Duodenal mucosa (tissue), 2 donors: ENCODE measurements at regions not wholly inside any gene's neighbourhood (a gene's known extent, or its start where the extent isn't known, plus 50 kb on each side); places are given as distances from the start of the nearest gene placed in this dataset.

Experiments
- H3K27ac ChIP-seq: one replicate; pipeline ENCODE4 v1.7.0; 2013; ENCODE audit warnings: low read depth, low read length
- H3K27me3 ChIP-seq, 2 donors: one replicate each; pipeline ENCODE4 v1.7.0; 2013; ENCODE audit warnings: low read length in 2 of 2, control low read depth in 1 of 2; ENCODE audit not compliant: insufficient read depth in 2 of 2, control insufficient read depth in 1 of 2
- H3K36me3 ChIP-seq, 2 donors: one replicate each; pipeline ENCODE4 v1.7.0; 2013; ENCODE audit warnings: low read length in 2 of 2, control low read depth in 1 of 2; ENCODE audit not compliant: insufficient read depth in 2 of 2, control insufficient read depth in 1 of 2
- H3K4me1 ChIP-seq, 2 donors: one replicate each; pipeline ENCODE4 v1.7.0; 2013; ENCODE audit warnings: low read length in 2 of 2, control low read depth in 1 of 2; ENCODE audit not compliant: insufficient read depth in 2 of 2, control insufficient read depth in 1 of 2
- H3K4me3 ChIP-seq, 2 donors: one replicate each; pipeline ENCODE4 v1.7.0; 2013; ENCODE audit warnings: low read length in 2 of 2, low read depth in 1 of 2
- H3K9ac ChIP-seq, 2 donors: one replicate each; pipeline ENCODE4 v1.7.0; 2013; ENCODE audit warnings: low read length in 2 of 2, low read depth in 1 of 2
- H3K9me3 ChIP-seq, 2 donors: one replicate each; pipeline ENCODE4 v1.7.0; 2013; ENCODE audit warnings: low read length in 2 of 2, control low read depth in 1 of 2; ENCODE audit not compliant: control insufficient read depth in 1 of 2

DNA sequence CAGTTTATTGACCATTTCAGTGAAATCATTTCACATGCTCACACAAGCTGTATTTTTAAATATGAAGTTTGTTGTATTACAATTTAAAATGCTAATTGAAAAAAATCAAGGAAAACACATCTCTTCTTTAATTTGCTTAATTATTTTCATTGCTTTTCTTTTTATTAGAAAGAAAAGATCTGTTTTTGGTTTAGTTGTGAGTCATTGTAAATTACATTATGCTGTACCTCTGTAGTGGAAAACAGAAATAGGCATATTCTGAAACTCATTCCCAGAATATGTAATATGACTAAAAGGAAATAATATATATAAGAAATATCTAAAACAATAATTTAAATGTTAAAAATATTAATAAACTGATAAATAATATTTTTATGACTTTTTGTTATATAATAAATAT is 161.9 kb downstream of the HGF start:
- Histone ChIP-seq H3K9me3 (no peaks in the 10 kb centered on the region), H3K9ac (no peak overlapping the region), H3K4me1 (no peaks in the 10 kb centered on the region), H3K4me3 (no peak overlapping the region), H3K27me3 (no peaks in the 10 kb centered on the region), H3K36me3 (no peaks in the 10 kb centered on the region), H3K27ac (no peak overlapping the region)

DNA sequence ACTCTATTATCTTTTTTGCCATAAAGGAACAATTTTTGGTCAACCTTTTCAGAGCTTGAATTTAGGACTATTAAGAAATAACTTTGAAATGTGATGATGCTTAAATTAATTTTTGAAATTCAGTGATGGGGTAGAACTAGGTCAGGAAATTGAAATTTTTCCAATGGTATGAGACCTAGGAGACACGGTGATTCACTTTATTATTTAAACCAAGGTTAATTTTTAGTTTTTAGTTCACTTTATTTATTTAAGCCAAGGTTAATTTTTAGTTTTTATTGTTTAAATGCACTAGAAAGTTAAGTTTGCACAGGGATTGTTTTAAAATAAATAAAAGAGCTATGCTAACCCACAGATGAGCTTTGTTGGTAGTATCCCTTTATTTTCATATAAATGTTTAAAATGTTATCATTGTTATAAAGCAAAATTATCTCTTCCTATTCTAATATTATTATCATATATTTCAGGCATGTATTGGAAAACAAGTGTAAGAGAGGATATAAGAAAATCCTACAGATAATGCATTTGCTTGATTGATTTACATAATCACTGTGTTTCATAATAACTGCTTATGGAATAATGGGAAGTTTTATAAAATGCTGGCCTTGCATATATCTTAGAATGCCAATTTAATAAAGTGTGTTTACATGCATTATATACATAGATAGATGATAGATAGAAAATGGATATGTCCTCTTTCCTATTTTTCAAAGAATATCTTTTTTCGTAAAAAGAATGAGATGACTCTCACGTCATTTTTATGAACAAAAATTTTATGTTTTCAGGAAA is 163.6 kb downstream of the HGF start:
- Histone ChIP-seq H3K36me3 (no peaks in the 10 kb centered on the region), H3K27me3 (no peaks in the 10 kb centered on the region), H3K9ac (no peak overlapping the region), H3K9me3 (no peaks in the 10 kb centered on the region), H3K27ac (no peak overlapping the region), H3K4me1 (no peaks in the 10 kb centered on the region), H3K4me3 (no peak overlapping the region)

DNA sequence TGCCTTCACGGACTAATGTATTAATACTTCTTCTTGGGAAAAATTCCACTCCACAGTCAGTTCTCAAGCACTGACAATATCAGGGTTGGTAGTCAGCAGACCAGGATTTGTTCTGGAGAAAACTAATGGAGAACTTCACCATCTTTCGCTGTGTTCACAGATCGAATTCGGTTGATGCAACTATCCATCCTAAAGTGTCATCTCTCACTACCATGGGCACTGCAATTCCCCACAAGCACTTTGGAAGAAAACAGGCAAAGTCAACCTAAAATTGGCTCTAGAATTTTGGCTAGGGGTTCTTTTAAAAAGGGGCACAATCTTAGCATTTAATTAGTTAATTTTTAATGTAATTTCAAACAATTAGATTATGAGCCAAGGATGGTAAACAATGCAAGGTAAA is 164.4 kb downstream of the HGF start:
- no peaks in the 10 kb centered on the region for H3K36me3 ChIP-seq
- H3K9ac ChIP-seq = no peak overlapping the region
- H3K27me3 ChIP-seq = no peaks in the 10 kb centered on the region

DNA sequence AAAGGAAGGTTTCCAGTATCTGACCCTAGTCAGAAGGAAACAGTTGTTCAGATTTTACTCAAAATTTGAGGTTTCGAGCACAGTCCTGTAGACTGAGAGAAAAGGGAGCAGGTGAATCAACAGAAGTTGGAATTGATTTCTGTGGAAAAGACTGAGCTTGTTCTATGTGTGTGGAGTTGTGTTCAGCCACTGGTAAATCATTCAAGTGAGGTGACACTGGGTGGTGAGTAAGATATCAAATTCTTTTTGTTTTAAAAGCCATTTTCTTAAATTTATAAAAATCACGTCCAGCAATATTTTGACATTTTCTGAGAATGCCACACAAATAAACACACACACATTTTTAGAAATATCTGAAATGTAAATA is 165.1 kb downstream of the HGF start:
- Histone ChIP-seq H3K27me3 (no peaks in the 10 kb centered on the region), H3K9me3 (no peaks in the 10 kb centered on the region), H3K27ac (no peak overlapping the region), H3K9ac (no peak overlapping the region), H3K4me1 (no peaks in the 10 kb centered on the region), H3K36me3 (no peaks in the 10 kb centered on the region), H3K4me3 (no peak overlapping the region)

More for the DNA sequence above, 164.4 kb downstream of the HGF start:
- no peak overlapping the region for H3K27ac ChIP-seq
- H3K4me1 ChIP-seq = no peaks in the 10 kb centered on the region
- no peaks in the 10 kb centered on the region for H3K9me3 ChIP-seq
- H3K4me3 ChIP-seq = no peak overlapping the region

DNA sequence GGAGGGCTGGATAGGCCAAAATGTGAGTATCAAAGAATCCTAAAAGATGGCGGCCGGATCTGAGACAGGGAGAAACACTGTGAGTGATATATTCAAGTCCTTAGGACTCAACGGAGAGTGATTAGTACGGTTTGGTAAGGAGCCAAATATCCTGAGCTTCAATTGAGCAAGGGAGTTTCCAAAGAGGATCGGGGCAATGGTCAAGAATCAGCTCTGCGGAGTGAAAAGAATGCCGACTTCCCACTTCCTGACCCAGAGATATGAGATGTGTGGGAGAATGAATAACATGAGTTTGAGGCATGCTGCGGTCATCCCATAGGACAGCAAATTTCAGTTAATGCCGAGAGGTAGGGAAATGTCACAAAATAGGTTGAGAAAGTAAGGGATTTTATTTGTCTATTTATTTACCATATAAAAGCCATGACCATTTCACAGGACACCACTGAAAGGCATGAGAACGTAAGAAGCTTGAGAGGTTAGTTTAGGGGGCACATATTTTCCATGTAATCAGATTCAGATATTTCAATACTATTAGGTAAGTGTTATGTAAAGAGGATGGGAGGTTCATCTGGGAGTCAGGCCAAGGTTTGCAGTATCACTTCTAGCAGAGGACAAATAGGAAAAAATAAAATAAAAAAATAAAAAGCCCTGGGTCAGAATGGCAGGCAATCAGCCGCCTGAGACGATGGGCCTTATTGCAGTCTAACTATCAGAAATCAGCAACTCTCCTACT is 165.6 kb downstream of the HGF start:
- no peak overlapping the region for H3K9ac ChIP-seq
- H3K9me3 ChIP-seq = no peaks in the 10 kb centered on the region
- no peaks in the 10 kb centered on the region for H3K27me3 ChIP-seq
- no peaks in the 10 kb centered on the region for H3K4me1 ChIP-seq
- H3K36me3 ChIP-seq = no peaks in the 10 kb centered on the region
- no peak overlapping the region for H3K4me3 ChIP-seq
- no peak overlapping the region for H3K27ac ChIP-seq

DNA sequence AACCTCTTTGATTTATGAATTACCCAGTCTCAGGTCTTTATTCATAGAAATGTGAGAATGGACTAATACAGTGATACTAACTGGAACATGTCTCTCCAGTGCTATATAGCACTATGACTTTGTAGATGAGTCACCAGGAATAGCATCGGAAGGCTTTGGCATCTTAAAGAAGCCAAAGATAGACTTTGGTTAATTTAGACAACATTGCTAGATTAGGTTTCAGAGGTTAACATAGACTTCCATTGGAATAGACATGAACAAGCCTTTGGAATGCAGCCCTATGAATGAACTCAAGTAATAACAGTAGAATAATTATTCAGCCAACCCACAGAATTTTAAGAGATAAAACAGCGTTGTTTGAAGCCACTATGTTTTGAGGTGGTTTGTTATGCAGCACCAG is 169.2 kb downstream of the HGF start:
- Histone ChIP-seq H3K27me3 (no peaks in the 10 kb centered on the region), H3K4me3 (no peak overlapping the region), H3K4me1 (no peaks in the 10 kb centered on the region), H3K27ac (no peak overlapping the region), H3K9me3 (no peaks in the 10 kb centered on the region), H3K9ac (no peak overlapping the region), H3K36me3 (no peaks in the 10 kb centered on the region)

DNA sequence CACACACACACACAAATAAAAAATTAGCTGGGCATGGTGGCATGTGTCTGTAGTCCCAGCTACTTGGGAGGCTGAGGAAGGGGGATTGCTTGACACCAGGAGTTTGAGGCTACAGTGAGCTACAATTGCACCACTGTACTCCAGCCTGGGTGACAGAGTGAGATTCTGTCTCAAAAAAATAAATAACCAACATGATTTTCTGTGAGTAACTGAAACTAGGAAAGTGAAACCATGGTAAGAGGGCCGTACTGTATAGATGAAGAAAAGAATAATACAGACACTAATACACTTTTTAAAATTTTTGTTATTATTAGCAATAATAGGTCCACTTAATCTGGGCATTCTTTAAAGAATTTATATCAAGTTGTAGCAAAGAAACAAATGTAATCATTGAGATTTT is 170.9 kb downstream of the HGF start:
- Histone ChIP-seq H3K36me3 (no peaks in the 10 kb centered on the region), H3K9ac (no peak overlapping the region), H3K9me3 (no peaks in the 10 kb centered on the region), H3K27ac (no peak overlapping the region), H3K4me1 (no peaks in the 10 kb centered on the region), H3K4me3 (no peak overlapping the region), H3K27me3 (no peaks in the 10 kb centered on the region)

DNA sequence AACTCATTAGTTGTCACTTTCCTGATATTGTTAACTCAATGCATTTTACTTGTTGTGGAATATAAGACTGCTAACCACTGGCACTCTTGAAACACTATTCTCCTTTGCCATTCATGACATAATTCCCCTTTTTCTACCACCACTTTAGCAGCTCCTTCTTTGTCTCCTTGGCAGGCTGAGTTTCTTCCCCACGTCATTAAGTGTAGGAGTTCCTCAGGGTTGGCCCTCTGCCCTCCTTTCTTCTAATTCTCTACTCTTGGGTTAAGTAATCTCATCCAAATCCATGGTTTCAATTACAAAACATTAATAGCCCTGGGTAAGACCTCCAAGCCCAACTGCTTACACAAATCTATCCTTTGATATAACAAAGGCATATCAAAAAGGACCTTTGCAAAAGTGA is 175.1 kb downstream of the HGF start:
- H3K27me3 ChIP-seq = no peaks in the 10 kb centered on the region
- no peaks in the 10 kb centered on the region for H3K36me3 ChIP-seq
- no peak overlapping the region for H3K4me3 ChIP-seq
- no peaks in the 10 kb centered on the region for H3K4me1 ChIP-seq
- H3K27ac ChIP-seq = no peak overlapping the region
- H3K9ac ChIP-seq = no peak overlapping the region
- H3K9me3 ChIP-seq = no peaks in the 10 kb centered on the region

DNA sequence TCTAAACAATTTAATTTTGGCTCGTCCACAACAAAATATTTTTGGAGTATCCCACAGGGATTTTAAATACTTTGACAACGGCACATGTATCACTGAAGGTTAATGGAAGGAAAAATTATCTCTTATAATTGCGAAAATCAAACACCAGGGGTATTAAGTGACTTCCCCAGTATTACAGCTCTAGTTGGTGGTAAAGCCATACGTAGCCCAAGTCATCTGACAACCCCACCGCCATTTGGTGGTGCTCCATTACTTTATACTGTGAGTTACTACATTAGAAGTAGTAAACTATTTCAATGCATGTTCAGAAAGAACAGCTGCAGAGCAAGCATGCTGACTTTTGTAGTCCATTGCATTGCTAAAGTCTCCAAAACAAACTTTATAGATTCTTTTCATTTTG is 179.7 kb downstream of the HGF start:
- H3K9me3 ChIP-seq = no peaks in the 10 kb centered on the region

DNA sequence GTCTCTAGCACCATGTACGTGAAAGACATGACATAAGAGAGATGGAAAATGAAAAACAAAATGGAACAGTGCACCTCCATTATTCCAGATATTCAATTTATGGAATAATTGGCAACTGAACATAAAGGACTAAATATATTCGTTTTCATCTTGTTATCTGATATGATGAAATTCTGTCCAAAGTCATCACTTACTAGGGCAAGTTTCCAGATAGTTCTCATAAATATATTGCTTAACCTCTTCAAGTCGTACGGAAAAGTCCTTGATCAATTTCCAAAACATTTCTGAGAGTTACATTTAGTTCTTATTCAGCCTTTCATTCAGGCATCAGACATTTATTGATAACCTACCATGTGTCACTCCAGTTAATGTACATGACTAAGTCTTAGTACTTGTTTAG is 185.2 kb downstream of the HGF start:
- Histone ChIP-seq H3K36me3 (no peaks in the 10 kb centered on the region), H3K4me3 (no peak overlapping the region), H3K4me1 (no peaks in the 10 kb centered on the region), H3K9me3 (no peaks in the 10 kb centered on the region), H3K27me3 (no peaks in the 10 kb centered on the region), H3K27ac (no peak overlapping the region), H3K9ac (no peak overlapping the region)

More for the DNA sequence above, 179.7 kb downstream of the HGF start:
- H3K27ac ChIP-seq = no peak overlapping the region
- no peaks in the 10 kb centered on the region for H3K4me1 ChIP-seq
- H3K9ac ChIP-seq = no peak overlapping the region
- H3K4me3 ChIP-seq = no peak overlapping the region
- H3K36me3 ChIP-seq = no peaks in the 10 kb centered on the region
- H3K27me3 ChIP-seq = no peaks in the 10 kb centered on the region
